Neural cell (in vitro differentiated cells): ENCODE measurements at regions not wholly inside any gene's neighbourhood (a gene's known extent, or its start where the extent isn't known, plus 50 kb on each side); places are given as distances from the start of the nearest gene placed in this dataset.

Source experiments
- H2AFZ ChIP-seq: fragments of 200-600, 300-800 bp; sonication (generic), shearing (Covaris generic); 2 replicates; pipeline ENCODE4 v1.6.0; 2014; ENCODE audit warnings: low read depth, mild to moderate bottlenecking, antibody characterized with exemption, low read length, moderate library complexity
- H3F3A ChIP-seq: fragments of 200-600 bp; shearing (Covaris generic); 2 replicates; pipeline ENCODE4 v1.6.1; 2016; ENCODE audit warnings: mild to moderate bottlenecking, moderate library complexity, mixed read lengths, antibody characterized with exemption, low read length; ENCODE audit not compliant: insufficient read depth, poor library complexity, severe bottlenecking
- H3K27ac ChIP-seq: fragments of 200-600, 300-800 bp; sonication (generic), shearing (Covaris generic); 2 replicates; pipeline ENCODE4 v1.5.1; 2014; ENCODE audit warnings: mild to moderate bottlenecking, low read length, moderate library complexity
- H3K27me3 ChIP-seq: fragments of 300-800, 200-600 bp; sonication (generic), shearing (Covaris generic); 2 replicates; pipeline ENCODE4 v1.6.0; 2014; ENCODE audit warnings: mild to moderate bottlenecking, low read depth, low read length, moderate library complexity; ENCODE audit not compliant: insufficient read depth
- H3K36me3 ChIP-seq: fragments of 300-800, 200-600 bp; sonication (generic), shearing (Covaris generic); 2 replicates; pipeline ENCODE4 v1.5.1; 2014; ENCODE audit warnings: mild to moderate bottlenecking, antibody characterized with exemption, low read length, moderate library complexity; ENCODE audit not compliant: insufficient read depth
- H3K4me2 ChIP-seq: fragments of 300-800, 200-600 bp; sonication (generic), shearing (Covaris generic); 2 replicates; pipeline ENCODE4 v1.6.0; 2014; ENCODE audit warnings: mild to moderate bottlenecking, low read length
- H3K4me3 ChIP-seq: fragments of 300-800, 200-600 bp; sonication (generic), shearing (Covaris generic); 2 replicates; pipeline ENCODE4 v1.5.1; 2014; ENCODE audit warnings: mild to moderate bottlenecking, low read length, moderate library complexity
- H3K79me2 ChIP-seq: fragments of 200-600 bp; shearing (Covaris generic); replicated peaks from 2 replicates; pipeline ENCODE4 v1.6.0; 2014; ENCODE audit warnings: mild to moderate bottlenecking, low read length, moderate library complexity; ENCODE audit not compliant: insufficient read depth
- H3K9ac ChIP-seq: fragments of 300-800, 200-600 bp; sonication (generic), shearing (Covaris generic); 2 replicates; pipeline ENCODE4 v1.6.1; 2016; ENCODE audit warnings: mild to moderate bottlenecking, low read length, mixed read lengths
- H3K9me2 ChIP-seq: fragments of 200-600 bp; shearing (Covaris generic); 2 replicates; pipeline ENCODE4 v1.6.1; 2016; ENCODE audit warnings: mild to moderate bottlenecking, low read length, mixed read lengths; ENCODE audit not compliant: insufficient read depth
- H3K9me3 ChIP-seq: fragments of 200-600, 300-800 bp; sonication (generic), shearing (Covaris generic); 2 replicates; pipeline ENCODE4 v1.6.1; 2016; ENCODE audit warnings: mild to moderate bottlenecking, mixed run types, low read length, moderate library complexity, mixed read lengths
- H4K20me1 ChIP-seq: fragments of 200-600 bp; shearing (Covaris generic); 2 replicates; pipeline ENCODE4 v1.6.1; 2016; ENCODE audit warnings: mild to moderate bottlenecking, mixed run types; ENCODE audit not compliant: insufficient read depth
- EP300 ChIP-seq: fragments of 450-650 bp; conservative IDR thresholded peaks from 2 replicates; pipeline ENCODE4 v1.6.1; 2014; ENCODE audit warnings: antibody characterized with exemption, mild to moderate bottlenecking, moderate library complexity; ENCODE audit not compliant: poor library complexity, severe bottlenecking
- EZH2 ChIP-seq: fragments of 200-600, 300-800 bp; shearing (Covaris generic), sonication (generic); IDR thresholded peaks from 2 replicates; pipeline ENCODE4 v1.6.1; 2014; ENCODE audit warnings: antibody characterized with exemption, low read length, borderline replicate concordance, mild to moderate bottlenecking; ENCODE audit not compliant: insufficient read depth, poor library complexity, severe bottlenecking
- MXI1 ChIP-seq: fragments of 450-650 bp; conservative IDR thresholded peaks from 2 replicates; pipeline ENCODE4 v1.6.1; 2014; ENCODE audit warnings: antibody characterized with exemption, mild to moderate bottlenecking; ENCODE audit not compliant: poor library complexity, severe bottlenecking
- POLR2AphosphoS5 ChIP-seq: IDR thresholded peaks from 2 replicates; pipeline ENCODE4 v1.6.1; 2012
- RAD21 ChIP-seq: fragments of 450-650 bp; conservative IDR thresholded peaks from 2 replicates; pipeline ENCODE4 v1.6.1; 2014; ENCODE audit warnings: antibody characterized with exemption, mild to moderate bottlenecking, moderate library complexity
- REST ChIP-seq: IDR thresholded peaks from 2 replicates; pipeline ENCODE4 v1.6.1; 2012; ENCODE audit warnings: borderline replicate concordance
- SMC3 ChIP-seq: fragments of 450-650 bp; conservative IDR thresholded peaks from 2 replicates; pipeline ENCODE4 v1.6.1; 2014; ENCODE audit warnings: antibody characterized with exemption, mild to moderate bottlenecking, moderate library complexity; ENCODE audit not compliant: poor library complexity
- TAF1 ChIP-seq: IDR thresholded peaks from 2 replicates; pipeline ENCODE4 v1.6.1; 2012; ENCODE audit warnings: low read depth
- TF ChIP-seq, protein P1 (sequence below): fragments of 450-650 bp; IDR thresholded peaks from 2 replicates; pipeline ENCODE4 v1.5.1; 2014; ENCODE audit warnings: antibody characterized with exemption, mild to moderate bottlenecking, moderate library complexity; ENCODE audit not compliant: poor library complexity, severe bottlenecking

GRCh38 chr12:71282925-71283324, 125.1 kb upstream of the TSPAN8 start:
- no peak overlapping the region for H3K4me2 ChIP-seq
- H3K27ac ChIP-seq: no peak overlapping the region
- no peaks in the 10 kb centered on the region for H3K9me3 ChIP-seq
- no peak overlapping the region for H2AFZ ChIP-seq
- H3K79me2 ChIP-seq: no peaks in the 10 kb centered on the region
- no peaks in the 10 kb centered on the region for H3K9me2 ChIP-seq
- no peaks in the 10 kb centered on the region for H3F3A ChIP-seq
- no peak overlapping the region for H3K4me3 ChIP-seq
- peaks cover 26% of the 10 kb centered on the region for H3K27me3 ChIP-seq
- no peak overlapping the region for H3K9ac ChIP-seq
- no peak for TF ChIP-seq POLR2AphosphoS5
- TF ChIP-seq REST: no peak
- no peak for TF ChIP-seq SMC3
- no peak for TF ChIP-seq RAD21
- TF ChIP-seq TAF1: no peak
- no peak for TF ChIP-seq MXI1
- no peak for TF ChIP-seq EZH2
- no peak for TF ChIP-seq EP300
- TF ChIP-seq, protein P1, sequence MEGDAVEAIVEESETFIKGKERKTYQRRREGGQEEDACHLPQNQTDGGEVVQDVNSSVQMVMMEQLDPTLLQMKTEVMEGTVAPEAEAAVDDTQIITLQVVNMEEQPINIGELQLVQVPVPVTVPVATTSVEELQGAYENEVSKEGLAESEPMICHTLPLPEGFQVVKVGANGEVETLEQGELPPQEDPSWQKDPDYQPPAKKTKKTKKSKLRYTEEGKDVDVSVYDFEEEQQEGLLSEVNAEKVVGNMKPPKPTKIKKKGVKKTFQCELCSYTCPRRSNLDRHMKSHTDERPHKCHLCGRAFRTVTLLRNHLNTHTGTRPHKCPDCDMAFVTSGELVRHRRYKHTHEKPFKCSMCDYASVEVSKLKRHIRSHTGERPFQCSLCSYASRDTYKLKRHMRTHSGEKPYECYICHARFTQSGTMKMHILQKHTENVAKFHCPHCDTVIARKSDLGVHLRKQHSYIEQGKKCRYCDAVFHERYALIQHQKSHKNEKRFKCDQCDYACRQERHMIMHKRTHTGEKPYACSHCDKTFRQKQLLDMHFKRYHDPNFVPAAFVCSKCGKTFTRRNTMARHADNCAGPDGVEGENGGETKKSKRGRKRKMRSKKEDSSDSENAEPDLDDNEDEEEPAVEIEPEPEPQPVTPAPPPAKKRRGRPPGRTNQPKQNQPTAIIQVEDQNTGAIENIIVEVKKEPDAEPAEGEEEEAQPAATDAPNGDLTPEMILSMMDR: no peak
- no peaks in the 10 kb centered on the region for H3K36me3 ChIP-seq
- no peaks in the 10 kb centered on the region for H4K20me1 ChIP-seq

GRCh38 chr12:71282020-71282419, 124.2 kb upstream of the TSPAN8 start:
- Histone ChIP-seq H2AFZ (no peak overlapping the region), H3K4me2 (no peak overlapping the region), H3K36me3 (no peaks in the 10 kb centered on the region), H3K9me2 (no peaks in the 10 kb centered on the region), H4K20me1 (no peaks in the 10 kb centered on the region), H3K9ac (no peak overlapping the region), H3K4me3 (no peak overlapping the region), H3K27ac (no peak overlapping the region), H3K79me2 (no peaks in the 10 kb centered on the region), H3F3A (no peaks in the 10 kb centered on the region), H3K27me3 (peaks cover 33% of the 10 kb centered on the region), H3K9me3 (no peaks in the 10 kb centered on the region)
- no peak for TF ChIP-seq EP300
- TF ChIP-seq TAF1: no peak
- TF ChIP-seq, protein P1: no peak
- TF ChIP-seq REST: no peak
- no peak for TF ChIP-seq POLR2AphosphoS5
- TF ChIP-seq EZH2: no peak
- no peak for TF ChIP-seq MXI1
- no peak for TF ChIP-seq SMC3
- no peak for TF ChIP-seq RAD21
